K562 (cell line): ENCODE measurements at regions not wholly inside any gene's neighbourhood (a gene's known extent, or its start where the extent isn't known, plus 50 kb on each side); places are given as distances from the start of the nearest gene placed in this dataset.

Experiments
- ATAC-seq: fragments of 200-7000 bp; cut with Tn5 transposase; 3 replicates; pipeline ENCODE4 v1.9.1; 2020; ENCODE audit warnings: moderate library complexity
- BruUV-seq: library from RNA; stranded (reverse); fragments of 400-500 nt; replicated peaks from 2 replicates; lab custom pipeline; 2021; lab: Mats Ljungman, UMichigan
- CTCF ChIA-PET: fragments of 300-600 bp; formaldehyde crosslinking; extraction: SDS; loops from one replicate; lab custom pipeline; 2021; ENCODE audit warnings: low intra/inter-chr PET ratio; lab: Yijun Ruan, JAX
- POLR2A ChIA-PET: fragments of 300-600, 350-650 bp; sonication (Branson Sonifier 250); formaldehyde crosslinking; extraction: SDS; loops from one replicate; lab custom pipeline; 2021; ENCODE audit warnings: antibody characterized with exemption, inconsistent platforms; lab: Yijun Ruan, JAX
- DNase-seq, 4 experiments: peaks; one replicate each; pipeline versions ENCODE4 v3.0.0 to v3.0.0-alpha.2; 2011 to 2018; ENCODE audit warnings: low spot score in 3 of 4, mixed read lengths in 3 of 4; ENCODE audit errors: extremely low read depth in 1 of 4
- FAIRE-seq: peaks from 2 replicates; lab custom pipeline; 2011; peaks lifted over from hg19 to GRCh38; lab: Jason Lieb, UNC
- H2AFZ ChIP-seq: 2 replicates; pipeline ENCODE4 v1.6.0; 2011; ENCODE audit warnings: low read depth, low read length, control low read depth, inconsistent platforms
- H3K27ac ChIP-seq: fragments of 200-600 bp; 3 replicates; pipeline ENCODE4 v1.8.0; 2011; ENCODE audit warnings: low read depth, mild to moderate bottlenecking, control low read depth, inconsistent platforms, low read length, moderate library complexity, mixed read lengths; ENCODE audit errors: extremely low read depth
- H3K27me3 ChIP-seq, 2 experiments: fragments of 300-600 bp in 1 of 2; 2 replicates in 1 of 2; 3 replicates in 1 of 2; pipeline versions ENCODE4 v1.6.0 to v1.8.0; 2011; ENCODE audit warnings: inconsistent platforms in 2 of 2, low read length in 2 of 2, mild to moderate bottlenecking in 1 of 2, mixed read lengths in 1 of 2, moderate library complexity in 1 of 2; ENCODE audit not compliant: control insufficient read depth in 2 of 2, insufficient read depth in 2 of 2
- H3K36me3 ChIP-seq: fragments of 300-600 bp; 3 replicates; pipeline ENCODE4 v1.8.0; 2011; ENCODE audit warnings: mild to moderate bottlenecking, low read length, inconsistent platforms; ENCODE audit not compliant: control insufficient read depth, insufficient read depth
- H3K4me1 ChIP-seq, 2 experiments: fragments of 200-600 bp in 1 of 2; replicated peaks in 1 of 2; 2 replicates in 1 of 2; 3 replicates in 1 of 2; pipeline versions ENCODE4 v1.5.1 to v1.8.0; 2011; ENCODE audit warnings: inconsistent platforms in 2 of 2, low read length in 2 of 2, mild to moderate bottlenecking in 1 of 2, mixed read lengths in 1 of 2, moderate library complexity in 1 of 2; ENCODE audit not compliant: control insufficient read depth in 2 of 2, insufficient read depth in 2 of 2
- H3K4me2 ChIP-seq: 2 replicates; pipeline ENCODE4 v1.6.1; 2011; ENCODE audit warnings: low read length, control low read depth, inconsistent platforms, mixed read lengths; ENCODE audit not compliant: insufficient read depth
- H3K4me3 ChIP-seq: fragments of 200-600 bp; sonication (generic), shearing (Covaris generic); 2 replicates; pipeline ENCODE4 v1.5.1; 2016; ENCODE audit warnings: control low read depth, inconsistent platforms
- H3K79me2 ChIP-seq: fragments of 200-600 bp; 3 replicates; pipeline ENCODE4 v1.8.0; 2011; ENCODE audit warnings: low read length, inconsistent platforms; ENCODE audit not compliant: control insufficient read depth, insufficient read depth
- H3K9ac ChIP-seq, 2 experiments: 2 replicates each; pipeline versions ENCODE4 v1.6.0 to v1.6.1; 2011; ENCODE audit warnings: low read depth in 2 of 2, low read length in 2 of 2, control low read depth in 1 of 2, inconsistent platforms in 1 of 2, mild to moderate bottlenecking in 1 of 2, mixed read lengths in 1 of 2; ENCODE audit not compliant: insufficient read depth in 1 of 2
- H3K9me1 ChIP-seq: one replicate; pipeline ENCODE4 v1.6.0; 2011; ENCODE audit warnings: inconsistent platforms, mild to moderate bottlenecking, low read length, moderate library complexity; ENCODE audit not compliant: control insufficient read depth, insufficient read depth
- H3K9me3 ChIP-seq: replicated peaks from 2 replicates; pipeline ENCODE4 v1.5.1; 2011; ENCODE audit warnings: low read depth, low read length, inconsistent platforms; ENCODE audit not compliant: control insufficient read depth, insufficient read depth
- H4K20me1 ChIP-seq: replicated peaks from 2 replicates; pipeline ENCODE4 v1.6.1; 2011; ENCODE audit warnings: low read length, inconsistent platforms, mixed read lengths; ENCODE audit not compliant: control insufficient read depth, insufficient read depth
- BCL6 ChIP-seq: fragments of 250-450 bp; sonication (Bioruptor Pico); IDR thresholded peaks from 2 replicates; pipeline ENCODE4 v1.4.0; 2020
- BRF1 ChIP-seq: IDR thresholded peaks from 3 replicates; pipeline ENCODE4 v1.6.1; 2011; ENCODE audit warnings: borderline replicate concordance, mild to moderate bottlenecking; ENCODE audit not compliant: insufficient read length; ENCODE audit errors: extremely low read depth
- CREM ChIP-seq: IDR thresholded peaks from 2 replicates; pipeline ENCODE4 v1.6.1; 2014; ENCODE audit warnings: antibody characterized with exemption, low read depth
- HEY1 ChIP-seq: fragments of 250-450 bp; sonication (Bioruptor Pico); IDR thresholded peaks from 2 replicates; pipeline ENCODE4 v1.5.0; 2020; ENCODE audit warnings: mild to moderate bottlenecking, moderate library complexity, borderline replicate concordance
- KAT8 ChIP-seq: fragments of 450-650 bp; IDR thresholded peaks from 2 replicates; pipeline ENCODE4 v1.6.1; 2016; ENCODE audit warnings: low read depth, mild to moderate bottlenecking
- LEF1 ChIP-seq: fragments of 450-650 bp; IDR thresholded peaks from 2 replicates; pipeline ENCODE4 v1.6.1; 2016; ENCODE audit warnings: mild to moderate bottlenecking
- MAFG ChIP-seq: fragments of 450-650 bp; conservative IDR thresholded peaks from 2 replicates; pipeline ENCODE4 v1.6.1; 2016; ENCODE audit warnings: missing genetic modification characterization, missing compliant biosample characterization
- PHB ChIP-seq: fragments of 250-450 bp; sonication (Bioruptor Pico); IDR thresholded peaks from 2 replicates; pipeline ENCODE4 v1.5.0; 2021
- SIN3B ChIP-seq: fragments of 450-650 bp; IDR thresholded peaks from 2 replicates; pipeline ENCODE4 v1.6.1; 2017; ENCODE audit warnings: low read depth, mild to moderate bottlenecking, moderate library complexity
- U2AF2 ChIP-seq: fragments of 200-400 bp; formaldehyde crosslinking; optimal IDR thresholded peaks from 2 replicates; pipeline ENCODE3; 2017; ENCODE audit warnings: low read depth, mild to moderate bottlenecking, low read length
- WHSC1 ChIP-seq: IDR thresholded peaks from one replicate; pipeline ENCODE4 v1.6.1; 2012; ENCODE audit warnings: low read length, control low read depth, inconsistent platforms
- ZBTB7A ChIP-seq: IDR thresholded peaks from 2 replicates; pipeline ENCODE4 v1.6.1; 2011; ENCODE audit warnings: low read depth, mild to moderate bottlenecking, low read length, moderate library complexity, borderline replicate concordance; ENCODE audit not compliant: control insufficient read depth
- ZNF347 ChIP-seq: fragments of 450-650 bp; formaldehyde crosslinking; IDR thresholded peaks from 2 replicates; pipeline ENCODE4 v1.4.0; 2020; ENCODE audit warnings: low read depth, mild to moderate bottlenecking, moderate library complexity
- WGBS: fragments of 100-300 bp; shearing (Covaris generic); methylation state at CpG from one replicate; pipeline ENCODE4 v1.1.6; 2016; ENCODE audit warnings: low coverage, mixed read lengths; ENCODE audit not compliant: insufficient coverage; ENCODE audit errors: missing lambda C conversion rate; 5-methylcytosine and 5-hydroxymethylcytosine counted together
- in situ Hi-C: fragments of 300-500 bp; cut with MboI; formaldehyde crosslinking; loops from 4 replicates; pipeline ENCODE4 v1.15.0; 2018; ENCODE audit warnings: inconsistent platforms, mixed read lengths
- intact Hi-C: fragments of 100-400 bp; cut with micrococcal nuclease; formaldehyde crosslinking; loops from 2 replicates; pipeline ENCODE4 v1.14.2; 2022
- TF ChIP-seq, protein P1 (sequence below): fragments of 450-650 bp; formaldehyde crosslinking; IDR thresholded peaks from 2 replicates; pipeline ENCODE4 v1.4.0; 2022; ENCODE audit warnings: missing genetic modification characterization
- TF ChIP-seq, protein P2 (sequence below), 2 experiments: fragments of 150-350 bp in 1 of 2; IDR thresholded peaks; 2 replicates each; pipeline ENCODE4 v1.6.1; 2012 to 2016; ENCODE audit warnings: low read depth in 2 of 2, low read length in 2 of 2, mild to moderate bottlenecking in 1 of 2, moderate library complexity in 1 of 2
- TF ChIP-seq, protein P3 (sequence below), 2 experiments: fragments of 450-650 bp in 1 of 2; sonication (generic) in 1 of 2; formaldehyde crosslinking; conservative IDR thresholded peaks; 2 replicates each; pipeline versions ENCODE4 v1.4.0 to v1.8.1; 2020 to 2022; ENCODE audit warnings: mild to moderate bottlenecking in 1 of 2, missing genetic modification reagents in 1 of 2
- TF ChIP-seq, protein P4 (sequence below): sonication (generic); formaldehyde crosslinking; IDR thresholded peaks from 2 replicates; pipeline ENCODE4 v1.8.1; 2023; ENCODE audit warnings: mild to moderate bottlenecking, missing genetic modification reagents

DNA sequence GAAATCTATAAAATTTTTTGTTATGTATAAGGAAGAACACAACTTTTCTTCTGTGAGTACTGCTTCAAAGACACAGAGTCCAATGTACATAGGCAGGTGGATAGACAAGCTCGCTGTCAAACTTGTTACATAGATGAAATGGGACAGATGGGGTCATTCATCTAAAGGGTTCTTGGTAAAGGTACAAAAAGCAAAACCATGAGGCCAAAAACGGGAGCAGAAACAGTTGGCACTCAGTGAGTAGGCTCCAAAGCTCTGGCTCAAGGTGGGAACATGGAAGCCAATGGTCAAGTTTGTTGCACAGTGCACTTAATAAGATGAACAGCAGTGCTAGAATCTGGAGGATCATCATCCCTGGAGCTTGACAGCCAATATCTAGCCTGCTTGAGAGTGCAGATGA is 979.0 kb upstream of the EEF2KMT start:
- Histone ChIP-seq H3K9ac (no peak overlapping the region), H3K27ac (no peak overlapping the region), H3K9me1 (no peaks in the 10 kb centered on the region), H4K20me1 (no peaks in the 10 kb centered on the region), H3K4me1 (no peaks in the 10 kb centered on the region), H3K79me2 (no peaks in the 10 kb centered on the region), H3K4me3 (no peak overlapping the region), H2AFZ (no peak overlapping the region), H3K9me3 (no peaks in the 10 kb centered on the region), H3K36me3 (no peaks in the 10 kb centered on the region), H3K27me3 (no peaks in the 10 kb centered on the region), H3K4me2 (no peak overlapping the region)
- in situ Hi-C loops: no loop called here
- WGBS: 5% methylated on average over 2 of the region's 2 CpGs
- no TSS peak for BruUV-seq
- ATAC-seq (no peak), DNase-seq (no peak), FAIRE-seq (no peak)
- POLR2A ChIA-PET: interaction anchor here (0.6 kb wide), 1 partner anchor 225 kb away, joined by 3 read pairs; no protein-coding TSS in a partner anchor
- CTCF ChIA-PET: no interaction called here
- intact Hi-C loops: no loop called here
- TF ChIP-seq BRF1: no peak
- TF ChIP-seq, protein P1, sequence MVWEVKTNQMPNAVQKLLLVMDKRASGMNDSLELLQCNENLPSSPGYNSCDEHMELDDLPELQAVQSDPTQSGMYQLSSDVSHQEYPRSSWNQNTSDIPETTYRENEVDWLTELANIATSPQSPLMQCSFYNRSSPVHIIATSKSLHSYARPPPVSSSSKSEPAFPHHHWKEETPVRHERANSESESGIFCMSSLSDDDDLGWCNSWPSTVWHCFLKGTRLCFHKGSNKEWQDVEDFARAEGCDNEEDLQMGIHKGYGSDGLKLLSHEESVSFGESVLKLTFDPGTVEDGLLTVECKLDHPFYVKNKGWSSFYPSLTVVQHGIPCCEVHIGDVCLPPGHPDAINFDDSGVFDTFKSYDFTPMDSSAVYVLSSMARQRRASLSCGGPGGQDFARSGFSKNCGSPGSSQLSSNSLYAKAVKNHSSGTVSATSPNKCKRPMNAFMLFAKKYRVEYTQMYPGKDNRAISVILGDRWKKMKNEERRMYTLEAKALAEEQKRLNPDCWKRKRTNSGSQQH (CRISPR knock-in tag): no peak
- TF ChIP-seq ZNF347: no peak
- no peak for TF ChIP-seq U2AF2
- TF ChIP-seq, protein P2, sequence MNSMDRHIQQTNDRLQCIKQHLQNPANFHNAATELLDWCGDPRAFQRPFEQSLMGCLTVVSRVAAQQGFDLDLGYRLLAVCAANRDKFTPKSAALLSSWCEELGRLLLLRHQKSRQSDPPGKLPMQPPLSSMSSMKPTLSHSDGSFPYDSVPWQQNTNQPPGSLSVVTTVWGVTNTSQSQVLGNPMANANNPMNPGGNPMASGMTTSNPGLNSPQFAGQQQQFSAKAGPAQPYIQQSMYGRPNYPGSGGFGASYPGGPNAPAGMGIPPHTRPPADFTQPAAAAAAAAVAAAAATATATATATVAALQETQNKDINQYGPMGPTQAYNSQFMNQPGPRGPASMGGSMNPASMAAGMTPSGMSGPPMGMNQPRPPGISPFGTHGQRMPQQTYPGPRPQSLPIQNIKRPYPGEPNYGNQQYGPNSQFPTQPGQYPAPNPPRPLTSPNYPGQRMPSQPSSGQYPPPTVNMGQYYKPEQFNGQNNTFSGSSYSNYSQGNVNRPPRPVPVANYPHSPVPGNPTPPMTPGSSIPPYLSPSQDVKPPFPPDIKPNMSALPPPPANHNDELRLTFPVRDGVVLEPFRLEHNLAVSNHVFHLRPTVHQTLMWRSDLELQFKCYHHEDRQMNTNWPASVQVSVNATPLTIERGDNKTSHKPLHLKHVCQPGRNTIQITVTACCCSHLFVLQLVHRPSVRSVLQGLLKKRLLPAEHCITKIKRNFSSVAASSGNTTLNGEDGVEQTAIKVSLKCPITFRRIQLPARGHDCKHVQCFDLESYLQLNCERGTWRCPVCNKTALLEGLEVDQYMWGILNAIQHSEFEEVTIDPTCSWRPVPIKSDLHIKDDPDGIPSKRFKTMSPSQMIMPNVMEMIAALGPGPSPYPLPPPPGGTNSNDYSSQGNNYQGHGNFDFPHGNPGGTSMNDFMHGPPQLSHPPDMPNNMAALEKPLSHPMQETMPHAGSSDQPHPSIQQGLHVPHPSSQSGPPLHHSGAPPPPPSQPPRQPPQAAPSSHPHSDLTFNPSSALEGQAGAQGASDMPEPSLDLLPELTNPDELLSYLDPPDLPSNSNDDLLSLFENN (IDR thresholded peaks at IDR 0.05; ENCODE audit: low read depth in 2 of 2, low read length in 2 of 2): no peak
- no peak for TF ChIP-seq HEY1 (CRISPR knock-in tag)
- TF ChIP-seq LEF1: no peak
- no peak for TF ChIP-seq ZBTB7A
- TF ChIP-seq MAFG (tag): no peak
- TF ChIP-seq, protein P3, sequence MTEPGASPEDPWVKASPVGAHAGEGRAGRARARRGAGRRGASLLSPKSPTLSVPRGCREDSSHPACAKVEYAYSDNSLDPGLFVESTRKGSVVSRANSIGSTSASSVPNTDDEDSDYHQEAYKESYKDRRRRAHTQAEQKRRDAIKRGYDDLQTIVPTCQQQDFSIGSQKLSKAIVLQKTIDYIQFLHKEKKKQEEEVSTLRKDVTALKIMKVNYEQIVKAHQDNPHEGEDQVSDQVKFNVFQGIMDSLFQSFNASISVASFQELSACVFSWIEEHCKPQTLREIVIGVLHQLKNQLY (CRISPR knock-in tag; conservative IDR thresholded peaks at IDR 0.05): no peak
- no peak for TF ChIP-seq PHB (CRISPR knock-in tag)
- TF ChIP-seq BCL6 (CRISPR knock-in tag): no peak
- TF ChIP-seq WHSC1: no peak
- TF ChIP-seq SIN3B: no peak
- TF ChIP-seq CREM: no peak
- TF ChIP-seq KAT8: no peak
- TF ChIP-seq, protein P4, sequence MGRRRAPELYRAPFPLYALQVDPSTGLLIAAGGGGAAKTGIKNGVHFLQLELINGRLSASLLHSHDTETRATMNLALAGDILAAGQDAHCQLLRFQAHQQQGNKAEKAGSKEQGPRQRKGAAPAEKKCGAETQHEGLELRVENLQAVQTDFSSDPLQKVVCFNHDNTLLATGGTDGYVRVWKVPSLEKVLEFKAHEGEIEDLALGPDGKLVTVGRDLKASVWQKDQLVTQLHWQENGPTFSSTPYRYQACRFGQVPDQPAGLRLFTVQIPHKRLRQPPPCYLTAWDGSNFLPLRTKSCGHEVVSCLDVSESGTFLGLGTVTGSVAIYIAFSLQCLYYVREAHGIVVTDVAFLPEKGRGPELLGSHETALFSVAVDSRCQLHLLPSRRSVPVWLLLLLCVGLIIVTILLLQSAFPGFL: no peak
